A673 (cell line): ENCODE measurements at regions not wholly inside any gene's neighbourhood (a gene's known extent, or its start where the extent isn't known, plus 50 kb on each side); places are given as distances from the start of the nearest gene placed in this dataset.

Experiments used
- EZH2 ChIP-seq: fragments of 200-600 bp; sonication (generic); IDR thresholded peaks from 2 replicates; pipeline ENCODE4 v1.6.1; 2017; ENCODE audit warnings: borderline replicate concordance, low read depth, mild to moderate bottlenecking, mixed read lengths, antibody characterized with exemption, low read length; ENCODE audit not compliant: poor library complexity, severe bottlenecking
- TF ChIP-seq, protein P1 (sequence below): fragments of 300-800, 200-600 bp; sonication (generic); conservative IDR thresholded peaks from 2 replicates; pipeline ENCODE4 v1.5.1; 2017; ENCODE audit warnings: low read depth, mild to moderate bottlenecking, antibody characterized with exemption, low read length, moderate library complexity, mixed read lengths

GRCh38 chr16:61587526-61587925 is 448.7 kb downstream of the CDH8 start:
- TF ChIP-seq, protein P1, sequence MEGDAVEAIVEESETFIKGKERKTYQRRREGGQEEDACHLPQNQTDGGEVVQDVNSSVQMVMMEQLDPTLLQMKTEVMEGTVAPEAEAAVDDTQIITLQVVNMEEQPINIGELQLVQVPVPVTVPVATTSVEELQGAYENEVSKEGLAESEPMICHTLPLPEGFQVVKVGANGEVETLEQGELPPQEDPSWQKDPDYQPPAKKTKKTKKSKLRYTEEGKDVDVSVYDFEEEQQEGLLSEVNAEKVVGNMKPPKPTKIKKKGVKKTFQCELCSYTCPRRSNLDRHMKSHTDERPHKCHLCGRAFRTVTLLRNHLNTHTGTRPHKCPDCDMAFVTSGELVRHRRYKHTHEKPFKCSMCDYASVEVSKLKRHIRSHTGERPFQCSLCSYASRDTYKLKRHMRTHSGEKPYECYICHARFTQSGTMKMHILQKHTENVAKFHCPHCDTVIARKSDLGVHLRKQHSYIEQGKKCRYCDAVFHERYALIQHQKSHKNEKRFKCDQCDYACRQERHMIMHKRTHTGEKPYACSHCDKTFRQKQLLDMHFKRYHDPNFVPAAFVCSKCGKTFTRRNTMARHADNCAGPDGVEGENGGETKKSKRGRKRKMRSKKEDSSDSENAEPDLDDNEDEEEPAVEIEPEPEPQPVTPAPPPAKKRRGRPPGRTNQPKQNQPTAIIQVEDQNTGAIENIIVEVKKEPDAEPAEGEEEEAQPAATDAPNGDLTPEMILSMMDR: no peak
- TF ChIP-seq EZH2: no peak
